Activated CD8-positive, alpha-beta memory T cell treated with anti-CD3 and anti-CD28 coated beads for 48 hours (primary cell): ENCODE measurements at regions not wholly inside any gene's neighbourhood (a gene's known extent, or its start where the extent isn't known, plus 50 kb on each side); places are given as distances from the start of the nearest gene placed in this dataset.
"Not testable (repeated sequence)": the region's sequence is repeated elsewhere in the genome, so short reads cannot be mapped to it uniquely, and the experiment has no call there.

Experiments
- DNase-seq, 3 experiments: peaks; one replicate each; pipeline ENCODE4 v3.0.0-alpha.2; 2020; ENCODE audit warnings: low read depth in 2 of 3, low spot score in 2 of 3

DNA sequence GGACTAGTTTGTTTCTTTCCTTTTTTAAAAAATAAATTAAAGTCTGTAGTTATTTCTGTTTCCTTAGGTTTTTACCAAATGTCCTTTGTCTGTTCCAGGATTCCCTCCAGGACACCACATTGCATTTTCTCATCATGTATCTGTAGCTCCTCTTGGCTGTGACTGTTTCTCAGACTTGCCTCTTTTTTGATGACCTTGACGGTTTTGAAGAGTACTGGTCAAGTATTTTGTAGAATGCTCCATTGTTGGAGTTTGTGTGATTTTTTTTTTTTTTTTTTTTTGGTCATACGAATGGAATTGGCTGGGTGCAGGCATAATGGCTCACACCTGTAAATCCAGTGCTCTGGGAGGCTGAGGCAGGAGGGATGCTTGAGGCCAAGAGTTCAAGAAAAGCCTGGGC lies 127.1 kb upstream of the BMPER start:
- no peak for DNase-seq

DNA sequence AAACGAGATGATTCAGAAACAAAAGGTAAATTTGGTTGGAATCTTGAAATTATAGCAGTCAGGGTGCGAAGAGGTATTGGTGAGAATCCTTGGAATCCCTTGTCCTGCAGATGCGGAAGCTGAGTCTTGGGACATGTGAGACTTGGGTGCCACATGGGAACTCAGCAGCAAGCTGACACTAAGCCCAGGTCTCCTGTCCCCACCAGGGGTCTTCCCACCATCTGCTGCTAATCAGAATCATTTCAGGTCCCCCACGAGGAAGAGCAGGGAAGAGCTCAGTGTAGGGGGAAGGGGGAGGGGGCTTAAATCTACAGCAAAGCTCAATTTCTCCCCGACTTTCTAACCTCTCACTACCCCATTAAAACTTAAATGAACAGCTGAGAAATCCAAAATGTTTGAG lies 126.1 kb upstream of the BMPER start:
- DNase-seq = no peak

DNA sequence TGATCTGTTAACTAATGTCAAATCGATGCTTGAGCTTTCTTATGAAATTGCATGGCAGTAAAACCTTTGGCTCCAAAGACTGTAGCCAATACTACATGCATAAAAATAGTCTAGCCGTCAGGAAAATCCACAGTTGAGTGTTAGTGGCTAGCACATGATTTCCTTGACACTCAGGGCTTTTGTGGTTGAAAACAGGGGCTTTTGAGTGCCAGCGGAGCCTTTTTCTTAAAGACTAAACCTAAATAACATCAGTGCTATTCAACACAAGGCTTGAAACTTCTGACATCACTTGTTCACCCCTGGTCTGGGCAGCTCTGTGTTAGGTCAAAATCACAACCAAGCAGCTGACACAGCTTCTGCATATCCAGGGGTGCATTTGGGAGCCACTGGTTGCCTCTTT lies 124.2 kb upstream of the BMPER start:
- no peak for DNase-seq

DNA sequence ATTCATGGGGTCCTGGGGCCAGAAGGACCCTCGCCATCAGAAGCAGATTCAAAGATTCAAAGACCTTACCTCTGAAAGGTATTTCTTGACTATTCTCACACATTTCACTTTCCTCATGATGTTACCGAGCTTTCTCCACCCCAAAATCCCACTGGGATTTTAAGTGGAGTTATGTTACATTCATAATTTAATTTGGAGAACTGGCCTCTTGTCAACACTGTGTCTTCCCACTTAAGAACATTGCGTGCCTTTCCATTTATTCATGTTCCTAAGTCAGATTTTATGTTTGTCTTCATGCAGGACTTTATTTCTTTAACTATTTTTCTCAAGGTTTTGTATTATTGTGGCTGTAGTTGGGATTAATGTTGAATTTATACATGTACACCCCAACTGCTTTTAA lies 123.5 kb upstream of the BMPER start:
- no peak for DNase-seq

DNA sequence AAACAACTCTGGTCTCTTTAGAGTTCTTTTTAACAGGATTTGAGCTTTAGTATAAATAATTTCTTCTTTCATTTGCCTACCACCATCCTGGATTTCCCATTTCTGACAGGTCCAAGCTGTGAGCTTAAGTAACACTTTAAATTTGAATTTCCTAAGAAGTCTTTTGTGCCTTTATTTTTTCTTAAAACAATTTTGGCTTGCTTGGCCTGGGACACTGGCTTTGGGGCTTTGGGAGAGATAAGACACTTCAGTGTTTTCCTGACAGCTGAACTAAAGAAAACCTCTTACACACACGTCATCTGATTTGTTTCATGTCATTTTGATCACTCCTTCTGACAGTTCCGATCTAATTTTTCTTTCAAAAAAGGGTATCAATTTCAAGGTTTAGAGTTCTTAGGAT lies 121.3 kb upstream of the BMPER start:
- no peak for DNase-seq

DNA sequence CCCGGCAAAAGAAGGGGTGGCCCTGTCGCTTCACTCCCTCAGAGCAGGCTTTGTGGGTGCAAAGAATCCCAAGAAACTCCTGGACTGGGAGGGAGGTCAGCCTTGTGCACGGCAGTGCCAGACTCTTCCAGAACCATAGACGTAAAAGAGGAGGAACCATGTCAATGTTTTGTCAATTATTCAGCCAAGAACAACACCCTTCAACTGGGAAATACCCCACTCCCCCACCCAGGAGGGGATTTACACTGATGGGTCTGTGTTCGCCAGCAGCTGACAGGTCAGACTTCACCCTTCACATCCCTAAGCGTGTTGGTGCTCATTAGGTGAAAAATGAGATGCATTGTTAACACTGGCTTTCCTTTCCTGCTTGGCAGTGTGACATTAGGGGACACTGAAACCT lies 116.8 kb upstream of the BMPER start:
- no peak for DNase-seq

DNA sequence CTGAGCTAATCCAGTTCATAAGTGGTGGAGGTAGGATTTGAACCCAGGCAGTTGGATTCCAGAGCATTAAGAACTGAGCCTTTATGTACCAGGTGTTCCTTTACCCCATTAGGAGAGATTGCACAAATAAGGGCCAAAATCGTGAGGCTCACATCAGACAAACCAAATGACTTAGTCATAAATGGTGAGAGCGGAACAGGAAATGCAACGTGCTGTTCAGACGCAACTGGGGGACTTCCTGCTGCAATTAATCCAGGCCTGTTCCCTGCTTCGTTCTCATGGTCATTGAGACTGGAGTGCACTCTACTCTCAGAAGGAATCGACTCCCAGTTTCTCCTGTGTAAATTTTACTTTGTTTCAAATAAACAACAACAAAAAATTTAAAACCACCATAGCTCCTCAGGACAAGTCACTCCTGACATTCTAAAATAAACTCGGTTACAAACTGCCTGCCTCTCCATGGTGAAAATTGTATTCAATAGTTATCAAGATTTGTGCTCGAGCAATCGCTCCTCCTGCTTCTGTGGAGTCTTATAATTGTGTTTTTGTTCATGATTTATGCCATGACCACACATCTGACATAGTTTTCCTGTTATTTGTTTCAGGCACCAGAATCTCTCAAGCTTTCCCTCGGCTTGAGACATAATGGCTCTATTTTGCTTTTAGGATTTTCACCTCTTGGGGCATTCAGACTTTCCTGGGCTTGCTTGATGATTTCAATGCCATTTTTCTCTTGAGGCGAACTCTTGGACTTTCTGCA lies 115.3 kb upstream of the BMPER start:
- DNase-seq = no peak

DNA sequence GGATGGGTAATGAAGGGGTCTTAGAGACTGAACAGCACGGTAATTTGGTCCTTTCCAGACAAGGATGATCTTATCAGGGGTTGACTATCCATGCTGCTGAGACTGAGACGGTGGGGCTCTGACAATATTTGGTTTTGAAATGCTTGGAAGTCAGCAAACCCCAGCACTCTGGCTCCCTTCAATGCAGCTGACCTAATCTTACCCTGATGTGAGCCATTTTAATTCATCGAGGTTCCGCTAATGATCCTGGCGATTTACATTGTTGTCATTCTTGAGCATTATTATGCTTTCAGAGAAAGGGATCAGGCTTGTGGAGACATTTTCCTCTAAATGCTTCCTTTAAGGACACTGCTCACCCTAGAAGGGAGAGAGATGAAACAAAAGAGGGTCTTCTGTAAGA lies 114.6 kb upstream of the BMPER start:
- no peak for DNase-seq

DNA sequence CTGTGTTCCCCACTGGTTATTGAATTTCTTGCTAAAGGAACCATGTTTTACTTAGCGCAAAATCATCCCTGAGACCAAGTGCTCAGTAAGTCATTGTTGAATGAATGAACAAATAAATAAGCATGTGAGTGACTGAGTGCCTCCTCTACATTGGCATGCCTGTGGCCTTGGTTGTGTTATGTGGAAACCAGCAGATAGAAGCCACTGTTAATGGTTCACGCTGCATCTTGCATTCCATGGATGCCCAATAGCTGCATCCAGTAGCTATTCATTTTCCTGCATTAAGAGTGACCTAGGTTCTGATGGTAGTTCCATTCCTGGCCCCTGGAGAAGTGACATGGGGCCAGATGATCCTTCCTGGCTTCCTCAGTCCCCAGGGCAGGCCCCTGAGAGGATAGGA lies 113.3 kb upstream of the BMPER start:
- DNase-seq = no peak

DNA sequence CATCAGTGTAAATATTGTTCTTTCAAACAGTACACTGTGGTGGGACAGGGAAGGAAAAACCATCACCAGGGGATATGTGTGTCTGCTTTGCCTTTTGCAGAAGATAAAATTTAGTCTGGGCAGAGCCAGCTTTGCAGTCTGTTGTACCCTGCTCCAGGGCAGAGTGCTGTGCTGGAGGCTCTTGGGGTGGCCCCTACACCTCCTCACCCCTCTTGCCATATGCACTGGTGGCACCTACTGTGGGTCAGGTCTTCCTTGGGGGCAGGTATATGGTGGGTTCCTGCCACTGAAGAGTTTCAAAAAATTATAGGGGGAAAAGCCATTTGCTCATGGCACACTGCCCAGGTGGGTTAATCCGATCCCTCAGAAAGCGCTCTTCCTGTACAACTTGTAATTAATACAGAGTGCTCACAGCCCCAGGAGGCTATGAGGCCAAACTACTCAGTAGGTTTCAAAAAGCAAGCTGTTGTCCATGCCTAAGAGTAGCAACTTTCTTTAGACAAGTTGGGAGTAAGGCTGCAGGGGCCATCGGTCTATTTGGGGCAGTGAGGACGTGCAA lies 112.7 kb upstream of the BMPER start:
- DNase-seq = no peak

DNA sequence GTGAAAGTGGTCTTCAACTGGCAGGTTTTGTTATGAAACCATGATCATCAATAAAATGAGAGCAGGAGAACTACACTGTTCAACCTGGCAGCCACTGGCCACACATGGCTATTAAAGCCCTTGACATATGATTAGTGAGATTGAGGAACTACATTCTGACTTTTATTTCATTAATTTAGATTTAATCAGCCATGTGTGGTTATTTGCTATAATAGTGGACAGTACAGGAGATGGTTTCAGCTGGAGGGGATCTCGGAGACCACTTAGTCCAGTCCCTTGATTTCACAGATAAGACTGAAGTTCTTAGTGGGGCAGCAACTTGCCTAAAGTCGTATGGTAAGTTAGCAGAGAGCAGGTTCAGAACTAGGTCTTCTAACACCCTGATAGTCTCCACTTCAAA lies 111.7 kb upstream of the BMPER start:
- no peak for DNase-seq

DNA sequence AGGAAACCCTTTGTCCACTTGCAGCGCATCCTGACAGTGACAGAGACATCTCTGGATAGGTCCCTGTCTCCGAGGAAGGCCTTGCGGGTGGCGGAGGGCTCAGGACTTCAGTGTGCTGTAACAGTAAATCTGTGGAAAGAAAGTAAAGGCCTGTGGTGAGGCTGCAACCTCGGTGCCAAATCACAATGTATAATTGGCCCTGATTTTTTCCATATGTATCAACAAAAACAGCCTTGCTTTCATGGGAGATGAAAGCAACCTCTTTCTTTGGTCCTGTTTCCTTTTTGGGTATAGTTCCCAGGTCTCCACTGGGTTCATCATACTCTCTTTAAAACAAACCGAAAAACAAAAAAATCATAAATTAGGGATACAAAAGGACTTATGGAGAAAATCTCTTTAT lies 110.9 kb upstream of the BMPER start:
- DNase-seq = no peak

DNA sequence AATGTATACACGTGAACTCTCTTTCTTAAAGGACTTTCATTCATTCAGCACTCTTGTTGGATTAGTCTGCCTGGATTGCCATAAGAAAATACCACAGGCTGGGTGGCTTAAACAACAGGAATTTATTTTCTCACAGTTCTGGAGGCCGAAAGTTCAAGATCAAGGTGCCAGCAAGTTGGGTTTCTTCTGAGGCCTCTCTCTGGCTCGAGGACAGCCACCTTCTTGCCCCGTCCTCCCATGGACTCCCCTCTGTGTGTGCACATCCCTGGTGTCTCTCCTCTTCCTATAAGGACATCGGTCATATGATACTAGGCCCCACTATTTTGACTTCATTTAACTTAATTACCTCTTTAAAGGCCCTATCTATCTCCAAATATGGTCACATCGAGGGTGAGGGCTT lies 110.4 kb upstream of the BMPER start:
- DNase-seq = no peak

DNA sequence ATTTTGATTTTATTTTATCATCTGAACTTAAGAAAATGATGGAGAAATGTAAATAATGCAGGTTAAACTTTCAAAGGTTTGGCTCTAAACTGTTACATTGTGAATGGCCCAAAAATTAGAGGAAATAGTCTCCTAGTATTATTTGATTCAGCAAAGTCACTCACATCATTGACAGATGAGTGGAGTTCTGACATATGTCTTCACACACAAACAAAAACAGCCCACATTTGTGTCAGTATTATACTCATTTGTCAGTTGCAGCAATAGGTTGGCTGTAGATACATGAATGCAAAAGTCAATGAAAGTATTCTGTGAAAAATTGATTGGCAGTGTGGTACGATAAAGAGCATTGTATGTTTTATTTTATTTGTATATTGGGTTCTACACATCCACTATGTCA lies 108.8 kb upstream of the BMPER start:
- DNase-seq = no peak

DNA sequence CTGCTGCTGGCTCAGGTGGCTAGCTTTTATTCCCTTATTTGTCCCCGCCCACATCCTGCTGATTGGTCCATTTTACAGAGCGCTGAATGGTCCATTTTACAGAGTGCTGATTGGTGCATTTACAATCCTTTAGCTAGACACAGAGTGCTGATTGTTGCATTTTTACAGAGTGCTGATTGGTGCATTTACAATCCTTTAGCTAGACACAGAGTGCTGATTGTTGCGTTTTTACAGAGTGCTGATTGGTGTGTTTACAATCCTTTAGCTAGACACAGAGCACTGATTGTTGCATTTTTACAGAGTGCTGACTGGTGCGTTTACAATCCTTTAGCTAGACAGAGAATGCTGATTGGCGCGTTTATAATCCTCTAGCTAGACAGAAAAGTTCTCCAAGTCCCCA lies 107.8 kb upstream of the BMPER start:
- not testable (repeated sequence) for DNase-seq

DNA sequence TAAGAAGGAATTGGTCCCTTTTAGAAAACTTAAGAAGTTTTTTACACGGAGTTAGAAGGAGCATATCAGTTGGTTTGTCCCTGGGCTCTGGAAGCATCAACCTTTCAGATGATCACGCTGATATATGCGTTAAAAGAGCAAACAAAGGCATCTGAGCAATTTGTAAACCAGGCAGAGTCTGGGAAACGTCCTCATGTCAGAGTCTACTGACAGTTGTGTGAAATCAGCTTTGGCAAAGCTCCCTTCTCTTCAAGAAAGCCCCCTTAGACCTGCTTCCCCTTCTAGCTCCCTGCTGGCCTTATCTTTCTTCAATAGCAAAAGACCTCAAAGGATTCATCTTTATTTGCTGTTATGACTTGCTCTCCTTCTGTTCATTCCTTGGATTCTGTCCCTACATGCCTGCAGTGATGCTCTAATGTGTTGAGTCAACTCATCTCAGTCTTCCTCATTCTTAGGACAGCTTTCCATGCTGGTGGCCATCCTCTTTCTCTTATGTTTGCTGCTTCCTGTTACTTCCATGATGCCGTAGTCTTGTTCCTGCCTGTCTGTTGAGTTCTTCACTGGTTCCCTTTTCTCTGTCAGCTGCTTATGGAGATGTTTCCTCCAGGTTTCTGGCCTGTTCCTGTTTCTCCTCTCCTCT lies 106.5 kb upstream of the BMPER start:
- no peak for DNase-seq

DNA sequence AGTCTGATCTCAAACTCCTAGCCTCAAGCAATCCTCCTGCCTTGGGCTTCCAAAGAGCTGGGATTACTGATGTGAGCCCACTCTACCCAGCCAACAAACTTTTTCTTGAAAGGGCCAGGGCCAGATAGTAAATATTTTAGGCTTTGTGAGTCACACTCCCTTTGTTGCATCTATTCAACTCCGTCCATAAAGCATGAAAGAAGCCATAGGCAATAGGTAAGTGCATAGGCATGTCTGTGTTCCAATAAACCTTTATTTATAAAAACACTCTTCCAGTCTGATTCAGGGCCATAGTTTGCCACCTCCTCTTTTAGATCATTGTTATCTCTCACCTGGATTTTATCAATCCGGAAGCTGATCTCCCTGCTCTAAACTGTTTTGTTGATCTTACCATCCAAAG lies 105.6 kb upstream of the BMPER start:
- DNase-seq = no peak

DNA sequence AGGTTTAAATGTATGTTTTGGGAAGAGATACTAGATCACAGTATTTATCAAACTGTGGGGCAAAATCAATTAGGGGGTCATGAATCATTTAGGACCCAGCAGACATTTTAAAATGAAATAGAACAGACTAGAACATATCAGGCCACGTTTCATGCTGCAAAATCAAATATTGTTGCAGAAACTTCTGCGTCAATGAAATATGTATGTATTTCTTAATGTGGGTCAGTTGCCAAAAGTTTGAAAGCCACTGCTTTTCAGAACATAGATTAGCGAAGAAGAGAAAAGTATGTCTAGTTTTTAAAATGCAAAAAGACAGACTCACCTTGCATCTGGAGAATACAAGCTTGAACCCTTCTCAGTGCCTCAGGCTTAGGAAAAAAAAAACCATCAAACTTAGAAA lies 102.7 kb upstream of the BMPER start:
- no peak for DNase-seq

DNA sequence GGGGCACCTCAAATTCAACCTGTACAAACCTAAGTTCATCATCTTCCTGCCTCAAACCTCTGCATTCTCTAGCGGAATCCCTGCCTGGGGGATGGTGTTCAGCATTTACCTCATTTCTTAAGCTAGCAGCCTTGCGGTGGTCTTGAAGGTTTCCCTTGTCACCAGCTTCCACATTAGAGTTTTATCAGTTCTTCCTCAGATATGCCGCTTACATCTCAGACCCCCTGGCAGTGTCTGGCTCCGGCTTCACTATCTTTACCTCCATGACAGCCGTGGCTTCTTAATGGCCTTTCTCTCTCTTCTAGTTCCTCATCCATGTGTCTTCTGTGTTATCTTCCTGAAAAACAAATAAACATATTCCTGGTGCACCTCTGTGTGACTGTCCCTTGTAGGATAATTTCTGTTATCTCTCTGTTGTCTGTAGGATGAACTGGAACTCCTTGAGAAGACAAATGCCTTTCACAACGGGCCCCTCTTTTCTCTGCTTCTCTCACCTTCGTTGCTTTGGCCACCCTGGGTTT lies 101.1 kb upstream of the BMPER start:
- DNase-seq = no peak

DNA sequence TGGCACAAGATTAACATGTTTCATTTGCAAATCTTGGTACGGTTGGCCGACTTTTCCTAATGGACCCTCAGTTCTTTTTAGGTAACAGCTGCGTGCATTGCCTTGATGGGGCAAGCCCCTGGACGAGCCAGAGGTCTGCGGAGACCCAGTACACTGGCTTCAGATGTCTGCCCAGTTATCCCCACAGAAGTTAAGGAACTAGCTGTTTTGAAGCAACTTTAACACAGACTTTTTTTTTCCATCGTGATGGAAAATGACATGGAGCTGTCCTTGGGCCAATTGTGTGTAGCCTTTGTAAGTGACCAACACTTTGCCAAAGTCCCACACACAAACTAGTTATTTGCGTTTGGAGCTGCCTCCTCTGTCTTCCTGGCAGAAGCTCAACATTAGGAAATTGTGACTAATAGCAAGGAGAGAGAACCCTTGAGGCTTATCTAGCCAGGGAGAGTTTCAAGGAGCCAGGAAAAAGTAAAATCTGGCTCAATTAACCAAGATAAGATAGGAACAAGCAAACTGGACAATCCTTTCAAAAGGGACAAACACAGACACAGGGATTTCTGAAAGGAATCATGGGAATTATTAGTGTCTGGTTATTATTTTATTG lies 99.6 kb upstream of the BMPER start:
- no peak for DNase-seq

DNA sequence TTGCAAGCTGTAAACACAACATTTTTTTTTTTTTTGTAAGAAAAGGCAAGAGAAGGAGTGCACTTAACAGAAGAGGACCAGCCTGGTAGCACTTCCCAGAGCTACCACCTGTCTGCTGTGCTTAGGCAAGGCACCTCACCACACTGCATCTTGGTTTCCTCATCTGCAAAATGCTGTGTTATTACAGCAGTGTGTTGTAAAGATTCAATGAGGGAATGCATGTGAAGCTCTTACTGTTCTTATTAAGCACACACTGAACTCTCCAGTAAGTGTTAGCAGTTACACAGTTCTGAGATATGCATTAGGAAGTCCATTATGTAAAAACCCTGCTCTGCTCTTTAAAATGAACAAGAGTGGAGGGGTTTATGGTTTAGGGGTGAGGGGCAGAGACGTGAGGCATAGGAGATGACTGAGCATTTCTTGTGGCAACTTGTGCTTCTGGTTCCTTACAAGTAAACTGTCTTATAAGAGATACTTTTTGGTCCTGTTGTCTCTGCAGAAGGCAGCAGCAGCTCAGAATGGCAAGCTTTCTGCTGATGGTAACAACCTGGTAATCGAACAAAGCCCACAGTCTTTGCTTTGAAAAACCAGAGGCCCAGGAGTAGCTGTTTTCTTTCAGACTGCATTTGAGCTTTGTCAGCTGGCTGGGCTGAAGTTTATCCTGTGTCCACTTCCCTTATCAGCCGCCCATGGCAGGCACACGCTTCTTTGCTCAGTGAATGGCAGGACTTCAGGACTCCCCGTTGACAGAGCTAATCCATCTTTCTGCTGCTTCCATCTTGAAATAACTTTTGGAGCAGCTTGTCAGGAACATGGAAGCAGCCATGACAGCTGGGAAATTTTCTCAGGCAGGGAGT lies 98.8 kb upstream of the BMPER start:
- no peak for DNase-seq
